Epithelial cell of prostate (primary cell): ENCODE measurements at regions not wholly inside any gene's neighbourhood (a gene's known extent, or its start where the extent isn't known, plus 50 kb on each side); places are given as distances from the start of the nearest gene placed in this dataset.

Experiments used
- DNase-seq: peaks from one replicate; pipeline ENCODE4 v3.0.0-alpha.2; 2011; ENCODE audit warnings: low read depth, low spot score
- H3K27ac ChIP-seq: fragments of 450-650 bp; 2 replicates; pipeline ENCODE4 v1.5.1; 2017; ENCODE audit warnings: mild to moderate bottlenecking

GRCh38 chr7:115406219-115406618, 484.3 kb downstream of the MDFIC start:
- no peak for DNase-seq
- H3K27ac ChIP-seq, result no peak overlapping the region

- no peak for DNase-seq
- H3K27ac ChIP-seq, result no peak overlapping the region
Measured at GRCh38 chr7:115387137-115387536, 465.2 kb downstream of the MDFIC start.

- H3K27ac ChIP-seq, result no peak overlapping the region
- DNase-seq, result no peak
Measured at GRCh38 chr7:115379321-115379720, 457.4 kb downstream of the MDFIC start.

GRCh38 chr7:115368998-115369397, 447.1 kb downstream of the MDFIC start:
- DNase-seq, result no peak
- no peak overlapping the region for H3K27ac ChIP-seq

DNA sequence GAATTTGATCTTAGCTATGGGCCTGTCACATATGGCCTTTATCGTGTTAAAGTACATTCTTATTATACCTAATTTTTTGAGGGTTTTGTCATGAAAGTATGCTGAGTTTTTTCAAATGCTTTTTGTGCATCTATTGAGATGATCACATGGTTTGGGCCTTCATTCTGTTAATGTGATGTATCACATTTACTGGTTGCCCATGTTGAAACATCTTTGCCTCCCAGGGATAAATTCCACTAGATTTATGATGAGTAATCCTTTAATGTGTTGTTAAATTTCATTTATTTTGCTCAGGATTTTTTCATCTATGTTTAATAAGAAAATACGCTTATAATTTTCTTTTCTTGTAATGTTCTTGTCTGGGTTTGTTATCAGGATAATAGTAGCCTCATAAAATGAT, 442.0 kb downstream of the MDFIC start:
- no peak overlapping the region for H3K27ac ChIP-seq
- DNase-seq, result no peak

DNA sequence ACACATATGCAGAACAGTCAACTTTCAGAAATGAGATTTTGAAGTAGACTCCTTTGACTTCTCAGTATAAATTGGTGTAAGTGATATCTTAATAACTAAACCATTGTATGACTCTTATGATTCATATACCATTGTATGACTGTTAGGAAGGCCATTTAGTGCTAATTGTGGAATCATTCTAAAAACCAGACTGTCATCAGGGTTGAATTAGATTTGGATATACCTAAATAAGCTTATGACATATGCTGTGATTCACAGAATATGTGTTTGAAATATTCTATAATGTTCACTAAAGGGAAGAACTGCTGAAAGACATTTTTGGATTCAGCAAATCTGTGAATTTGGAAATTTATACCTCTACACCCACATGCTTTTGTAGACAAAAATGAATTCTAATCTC, 438.1 kb downstream of the MDFIC start:
- no peak for DNase-seq

GRCh38 chr7:115359119-115359518, 437.2 kb downstream of the MDFIC start:
- no peak for DNase-seq
- H3K27ac ChIP-seq, result no peak overlapping the region

More for the DNA sequence above, 438.1 kb downstream of the MDFIC start:
- no peak overlapping the region for H3K27ac ChIP-seq

GRCh38 chr7:115357703-115357999, 435.8 kb downstream of the MDFIC start:
- DNase-seq, result no peak
- H3K27ac ChIP-seq, result peak overlapping the region; percentile 55

DNA sequence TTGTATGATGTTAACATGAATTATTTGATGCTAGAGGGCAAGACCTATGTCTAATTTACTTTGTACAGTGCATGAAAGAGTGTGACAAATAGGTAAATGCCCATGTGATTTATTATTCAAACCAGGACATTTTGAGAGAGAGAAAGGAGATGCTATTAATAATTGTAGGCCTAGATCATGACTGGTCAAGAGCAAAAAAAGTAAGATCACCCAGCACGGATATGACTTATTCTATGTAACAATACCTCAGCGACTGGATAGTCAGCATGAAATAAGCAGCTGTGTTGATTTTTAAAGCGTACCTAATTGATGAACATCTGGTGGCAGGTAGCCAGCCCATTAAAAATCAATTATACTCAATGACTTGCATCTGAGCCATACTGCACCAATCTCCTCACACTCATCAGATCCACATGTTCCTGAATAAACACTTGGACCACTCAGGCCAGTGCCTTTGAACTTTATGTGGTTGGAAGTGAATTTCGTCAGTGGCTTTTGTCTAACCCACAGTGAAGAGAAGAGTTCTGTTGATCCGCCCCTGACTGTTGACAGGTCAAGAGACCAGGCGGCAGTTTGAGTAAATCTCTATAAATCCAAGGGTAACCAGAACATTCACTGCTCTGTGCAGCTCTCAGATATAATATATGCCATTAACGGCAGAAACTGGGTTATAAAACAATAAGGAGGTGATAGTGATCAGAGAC, 435.3 kb downstream of the MDFIC start:
- peak overlapping the region; percentile 55 for H3K27ac ChIP-seq
- no peak for DNase-seq

DNA sequence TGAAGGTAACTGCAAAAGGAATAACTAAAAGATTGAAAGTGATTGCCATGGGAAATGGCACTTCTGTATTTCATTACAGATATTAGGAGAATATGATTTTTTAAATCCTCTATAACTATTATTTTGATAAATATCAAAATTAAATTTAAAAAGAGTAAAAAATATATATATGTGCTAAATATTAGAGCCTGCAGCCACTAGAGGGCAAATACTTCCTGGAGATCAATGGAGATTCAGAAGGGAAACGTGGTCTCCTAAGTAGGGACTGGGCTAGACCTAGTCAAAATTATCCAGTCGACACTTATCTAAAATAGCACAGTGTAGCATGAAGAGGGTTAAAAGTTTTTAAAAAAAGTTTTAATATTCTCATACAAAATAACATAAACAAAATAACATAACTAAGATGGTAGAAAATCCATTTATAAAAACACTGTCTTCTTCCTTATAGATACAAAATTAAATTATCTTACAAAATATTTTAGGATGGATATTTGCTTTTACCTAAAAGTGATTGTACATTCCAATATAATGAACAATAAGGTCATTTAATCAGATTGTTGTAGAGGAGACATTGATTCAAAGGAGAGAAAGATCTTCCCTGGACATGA, 434.3 kb downstream of the MDFIC start:
- peak overlapping the region; percentile 55 for H3K27ac ChIP-seq
- DNase-seq, result no peak

- no peak for DNase-seq
- no peak overlapping the region for H3K27ac ChIP-seq
Measured at GRCh38 chr7:115354925-115355324, 433.0 kb downstream of the MDFIC start.

- H3K27ac ChIP-seq, result peak overlapping the region; percentile 62
- peak; percentile 41 for DNase-seq
Measured at GRCh38 chr7:115352375-115352774, 430.5 kb downstream of the MDFIC start.

- no peak for DNase-seq
- peak overlapping the region; percentile 62 for H3K27ac ChIP-seq
Measured at GRCh38 chr7:115350764-115351163, 428.9 kb downstream of the MDFIC start.

DNA sequence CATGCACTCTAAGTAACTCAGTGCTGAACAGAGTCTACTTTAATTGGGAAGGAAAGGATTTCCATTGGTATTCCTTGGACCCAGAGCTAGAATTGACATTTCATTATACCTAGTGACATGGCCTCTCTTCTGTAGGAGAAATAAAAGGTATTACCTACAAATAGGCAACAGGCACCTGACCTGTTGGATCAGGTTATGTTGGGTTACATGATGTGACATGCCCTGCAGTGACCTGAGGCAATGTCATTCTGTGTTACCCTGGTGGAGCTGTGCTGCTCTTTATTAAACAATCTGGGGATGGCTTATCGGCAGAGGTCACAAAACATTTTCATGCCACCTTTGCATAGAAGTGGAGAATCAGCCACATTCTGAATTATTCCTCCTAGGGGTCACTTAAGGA, 427.7 kb downstream of the MDFIC start:
- no peak overlapping the region for H3K27ac ChIP-seq
- no peak for DNase-seq

DNA sequence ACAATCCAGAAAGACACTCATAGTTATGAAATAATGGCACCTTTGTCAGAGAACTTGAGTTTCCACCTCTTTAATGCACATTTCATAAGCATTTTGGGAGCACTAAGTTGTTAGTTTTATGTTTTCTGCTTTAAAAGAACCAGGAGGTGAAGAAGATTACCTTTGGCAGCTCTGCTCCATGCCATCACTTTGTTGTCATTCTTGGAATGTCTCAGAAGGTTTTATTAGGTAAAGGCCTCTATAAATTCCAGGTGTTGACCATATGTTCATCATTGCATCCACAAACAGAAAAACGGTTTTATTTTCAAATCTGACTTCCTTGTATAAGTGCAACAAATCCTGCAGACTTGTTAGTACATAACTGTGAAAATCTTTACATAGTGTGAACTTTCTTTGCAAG, 424.8 kb downstream of the MDFIC start:
- no peak for DNase-seq
- no peak overlapping the region for H3K27ac ChIP-seq

- peak; percentile 79 for DNase-seq
- H3K27ac ChIP-seq, result peak overlapping the region; percentile 42
Measured at GRCh38 chr7:115340828-115341227, 418.9 kb downstream of the MDFIC start.

GRCh38 chr7:115338016-115338415, 416.1 kb downstream of the MDFIC start:
- no peak overlapping the region for H3K27ac ChIP-seq
- DNase-seq, result no peak

DNA sequence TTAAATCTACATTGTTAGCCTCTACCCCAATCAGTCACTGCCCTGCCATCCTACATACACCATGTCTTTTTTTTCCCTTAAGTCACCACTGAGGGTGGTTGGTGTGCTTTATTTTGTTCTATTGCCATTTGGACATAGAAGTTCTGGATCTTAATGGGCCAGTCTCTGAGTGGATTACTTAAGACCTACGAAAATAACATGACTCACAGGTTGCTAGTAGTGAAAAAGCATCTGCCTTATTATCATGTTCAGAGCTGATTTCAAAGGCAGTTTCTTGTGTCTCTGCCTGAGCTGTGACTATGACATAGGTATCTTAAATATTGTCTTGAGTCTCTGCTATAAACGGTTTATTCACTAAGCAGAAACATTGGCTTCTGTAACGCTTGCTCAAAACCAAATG, 410.8 kb downstream of the MDFIC start:
- no peak for DNase-seq

GRCh38 chr7:115329006-115329405, 407.1 kb downstream of the MDFIC start:
- H3K27ac ChIP-seq, result peak overlapping the region; percentile 8
- no peak for DNase-seq

More for the DNA sequence above, 410.8 kb downstream of the MDFIC start:
- no peak overlapping the region for H3K27ac ChIP-seq

- no peak overlapping the region for H3K27ac ChIP-seq
- DNase-seq, result no peak
Measured at GRCh38 chr7:115328018-115328417, 406.1 kb downstream of the MDFIC start.

GRCh38 chr7:115327326-115327725, 405.4 kb downstream of the MDFIC start:
- no peak for DNase-seq
- no peak overlapping the region for H3K27ac ChIP-seq

GRCh38 chr7:115319541-115319940, 397.6 kb downstream of the MDFIC start:
- no peak overlapping the region for H3K27ac ChIP-seq
- no peak for DNase-seq
